ENCODE measurements at regions not wholly inside any gene's neighbourhood (a gene's known extent, or its start where the extent isn't known, plus 50 kb on each side); places are given as distances from the start of the nearest gene placed in this dataset.
"Not testable (repeated sequence)": the region's sequence is repeated elsewhere in the genome, so short reads cannot be mapped to it uniquely, and the experiment has no call there.

GRCh38 chr18:8933714-8934284 is 168.7 kb upstream of the NDUFV2 start:
- DNase-seq: no peak
- H3K4me3 ChIP-seq (ENCODE audit: low read depth, low read length): no peak overlapping the region
- TF ChIP-seq CTCF (IDR thresholded peaks at IDR 0.05; ENCODE audit: low read depth, low read length, missing control alignments): no peak
- no peaks in the 10 kb centered on the region for H3K36me3 ChIP-seq (replicated peaks)
- H3K27me3 ChIP-seq (replicated peaks): no peaks in the 10 kb centered on the region
- in situ Hi-C loops (cut with HindIII; ENCODE audit: low pct_ligation_motif_present, low sequenced_read_pairs): no loop called here
- no peak overlapping the region for H3K27ac ChIP-seq

- in situ Hi-C loops (cut with HindIII; ENCODE audit: low pct_ligation_motif_present, low sequenced_read_pairs); H3K27ac ChIP-seq; H3K4me3 ChIP-seq (ENCODE audit: low read depth, low read length); DNase-seq; H3K27me3 ChIP-seq (replicated peaks); H3K36me3 ChIP-seq (replicated peaks): not testable (repeated sequence)
Measured at GRCh38 chr18:8935346-8935745, 167.2 kb upstream of the NDUFV2 start.

- Histone ChIP-seq H3K27ac (no peak overlapping the region), H3K4me3 (ENCODE audit: low read depth, low read length) (no peak overlapping the region), H3K36me3 (replicated peaks) (no peaks in the 10 kb centered on the region), H3K27me3 (replicated peaks) (no peaks in the 10 kb centered on the region)
- TF ChIP-seq CTCF (IDR thresholded peaks at IDR 0.05; ENCODE audit: low read depth, low read length, missing control alignments): no peak
- no peak for DNase-seq
- in situ Hi-C loops (cut with HindIII; ENCODE audit: low pct_ligation_motif_present, low sequenced_read_pairs): no loop called here
Measured at GRCh38 chr18:8936619-8937018, 165.9 kb upstream of the NDUFV2 start.

DNA sequence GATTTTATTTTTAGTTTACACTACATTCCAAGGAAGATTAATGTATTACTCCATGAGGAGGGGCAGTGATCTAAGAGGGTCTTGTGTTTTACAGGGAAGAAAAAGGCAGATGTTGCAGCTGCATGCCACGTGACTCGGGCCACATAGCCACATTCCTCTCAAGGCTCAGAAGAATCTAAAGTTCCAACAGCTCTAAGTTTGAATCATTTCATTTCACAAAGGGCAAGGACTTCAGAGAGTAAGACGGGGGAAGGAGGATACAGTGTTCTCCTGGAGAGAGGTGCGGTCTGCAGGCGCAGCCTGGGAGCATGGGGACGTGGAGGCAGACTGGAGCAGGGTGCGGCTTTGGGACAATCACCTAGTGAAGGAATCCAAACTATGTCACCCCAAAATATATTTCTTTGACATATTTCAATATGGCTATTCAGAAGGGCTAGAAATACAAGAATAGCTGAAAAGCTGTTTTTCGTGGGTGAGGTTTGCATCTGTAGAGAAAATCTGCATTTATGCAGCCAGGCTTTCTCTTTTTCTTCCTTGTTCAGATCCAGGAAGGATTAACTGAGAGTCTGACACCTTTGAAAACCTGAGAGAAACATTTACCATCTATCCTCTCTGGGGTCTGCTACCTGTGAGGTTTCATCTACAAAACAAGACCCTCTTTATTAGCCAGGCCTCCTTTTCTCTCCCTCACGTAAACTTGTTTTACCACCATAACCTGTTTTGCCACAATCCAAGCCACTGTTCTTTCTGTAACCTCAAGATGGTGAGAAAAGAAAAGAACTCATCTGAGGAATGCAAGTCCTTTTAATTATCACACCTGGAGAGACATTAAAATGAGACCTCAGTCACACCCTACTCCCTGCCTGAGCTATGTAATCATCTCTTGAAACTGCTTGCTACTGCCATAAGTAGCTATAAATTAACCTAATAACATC is 165.1 kb upstream of the NDUFV2 start:
- in situ Hi-C loops (cut with HindIII; ENCODE audit: low pct_ligation_motif_present, low sequenced_read_pairs): no loop called here
- H3K27me3 ChIP-seq (replicated peaks): no peaks in the 10 kb centered on the region
- no peak for DNase-seq
- H3K36me3 ChIP-seq (replicated peaks): no peaks in the 10 kb centered on the region
- H3K27ac ChIP-seq: no peak overlapping the region
- no peak for TF ChIP-seq CTCF (IDR thresholded peaks at IDR 0.05; ENCODE audit: low read depth, low read length, missing control alignments)
- H3K4me3 ChIP-seq (ENCODE audit: low read depth, low read length): no peak overlapping the region

- in situ Hi-C loops (cut with HindIII; ENCODE audit: low pct_ligation_motif_present, low sequenced_read_pairs): no loop called here
- Histone ChIP-seq H3K4me3 (ENCODE audit: low read depth, low read length) (no peak overlapping the region), H3K27ac (no peak overlapping the region), H3K27me3 (replicated peaks) (no peaks in the 10 kb centered on the region), H3K36me3 (replicated peaks) (no peaks in the 10 kb centered on the region)
- no peak for DNase-seq
- TF ChIP-seq CTCF (IDR thresholded peaks at IDR 0.05; ENCODE audit: low read depth, low read length, missing control alignments): no peak
Measured at GRCh38 chr18:8938817-8939216, 163.7 kb upstream of the NDUFV2 start.

DNA sequence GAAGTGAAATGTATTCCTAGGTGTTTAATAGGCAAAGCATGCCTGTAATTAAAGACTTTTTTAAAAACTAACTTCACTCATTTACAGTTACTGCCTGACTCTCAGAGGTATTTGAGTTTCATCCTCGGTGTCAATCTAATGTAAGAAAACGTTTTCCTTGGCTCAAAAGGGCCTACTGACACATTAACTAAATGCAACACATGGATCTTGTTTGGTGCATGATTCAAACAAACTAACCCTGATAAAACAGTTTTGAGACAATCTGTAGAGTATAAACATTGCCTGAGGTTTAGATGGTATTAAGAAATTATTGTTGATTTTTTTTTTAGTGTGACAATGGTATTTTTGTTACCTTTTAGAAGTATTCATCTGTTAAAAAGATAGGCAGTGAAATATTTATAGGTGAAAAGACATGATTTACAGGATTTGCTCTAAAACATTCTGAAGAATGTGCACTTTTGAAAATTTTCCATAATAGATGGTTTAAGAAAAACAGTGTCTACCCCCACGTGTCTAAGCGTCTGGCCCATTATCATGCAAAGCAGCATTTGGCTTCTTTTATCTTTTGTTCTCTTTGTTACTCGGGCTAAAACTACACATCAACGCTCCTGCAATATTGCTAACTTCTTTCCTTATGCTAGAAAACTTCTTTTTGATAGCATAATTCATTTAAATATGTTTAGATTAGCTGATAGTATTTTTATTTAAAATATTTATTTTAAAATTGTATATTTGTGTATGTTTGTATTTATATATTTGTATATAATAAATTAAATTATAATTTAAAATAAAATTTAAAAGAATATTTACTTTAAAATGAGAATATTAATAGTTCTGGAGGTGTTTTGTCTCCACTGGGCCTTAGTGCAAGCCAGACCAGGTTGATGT is 160.2 kb upstream of the NDUFV2 start:
- H3K27ac ChIP-seq: no peak overlapping the region
- TF ChIP-seq CTCF (IDR thresholded peaks at IDR 0.05; ENCODE audit: low read depth, low read length, missing control alignments): no peak
- H3K4me3 ChIP-seq (ENCODE audit: low read depth, low read length): no peak overlapping the region
- DNase-seq: no peak
- H3K27me3 ChIP-seq (replicated peaks): no peaks in the 10 kb centered on the region
- in situ Hi-C loops (cut with HindIII; ENCODE audit: low pct_ligation_motif_present, low sequenced_read_pairs): no loop called here
- H3K36me3 ChIP-seq (replicated peaks): no peaks in the 10 kb centered on the region
